ENCODE measurements at regions not wholly inside any gene's neighbourhood (a gene's known extent, or its start where the extent isn't known, plus 50 kb on each side); places are given as distances from the start of the nearest gene placed in this dataset.
A peak's percentile ranks its signal among the peaks of the same experiment; 100 is the strongest.

DNA sequence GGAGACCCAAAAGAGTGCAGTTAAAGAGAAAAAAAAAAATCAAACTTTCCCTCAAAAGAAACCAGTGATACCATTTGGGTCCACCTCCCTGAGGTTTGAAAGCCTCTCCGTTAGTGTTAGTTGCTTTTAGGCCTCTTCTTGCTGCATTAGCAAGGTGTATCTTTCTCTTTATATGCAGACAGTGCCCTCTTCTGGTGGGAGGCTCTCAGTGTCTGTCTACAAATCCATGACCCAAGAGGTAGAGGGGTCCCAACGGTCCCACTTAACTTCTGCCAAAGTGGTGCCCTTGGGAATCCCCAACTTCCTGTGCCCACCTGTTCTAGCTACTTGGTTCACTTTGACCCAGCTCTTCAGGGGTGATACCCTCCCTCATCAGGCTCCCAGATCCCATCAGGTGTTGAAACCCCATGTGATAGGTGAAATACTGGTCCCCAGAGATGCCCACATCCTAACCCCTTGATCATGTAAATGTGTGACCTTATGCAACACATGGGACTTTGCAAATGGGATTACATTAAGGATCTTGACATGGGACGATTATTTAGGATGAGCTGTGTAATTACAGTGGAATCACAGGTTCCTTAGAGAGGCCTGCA, 63.7 kb upstream of the CD99 start:
- Histone ChIP-seq H3K56ac (replicated peaks; ENCODE audit: insufficient read length, low read depth, low read length) (no peak overlapping the region), H3K79me1 (ENCODE audit: low read depth, low read length) (peaks cover 5% of the 10 kb centered on the region), H3K9ac (replicated peaks in 1 of 4; ENCODE audit: extremely low read depth in 1 of 4, low read depth in 3 of 4, low read length in 3 of 4) (no peak overlapping the region), H3K23me2 (ENCODE audit: low read depth, low read length) (no peaks in the 10 kb centered on the region), H2BK120ac (replicated peaks; ENCODE audit: low read depth, low read length) (no peak overlapping the region), H3K4me3 (ENCODE audit: extremely low read depth in 1 of 4, insufficient read depth in 2 of 4, low read depth in 3 of 4, low read length in 4 of 4) (no peak overlapping the region), H2BK15ac (ENCODE audit: low read length) (no peak overlapping the region), H2AK5ac (ENCODE audit: low read depth, low read length) (no peak overlapping the region), H3K36me3 (ENCODE audit: control insufficient read depth in 2 of 4, insufficient read depth in 4 of 4, low read length in 3 of 4) (peaks cover 6 to 56% (median 36%) of the 10 kb centered on the region in 4 experiments; a peak in 7 of 8 replicates), H3K27me3 (replicated peaks in 1 of 4; ENCODE audit: control insufficient read depth in 3 of 4, extremely low read depth in 1 of 4, insufficient read depth in 3 of 4, low read length in 3 of 4) (no peaks in the 10 kb centered on the region), H3K14ac (ENCODE audit: insufficient read length) (no peak overlapping the region), H3K18ac (ENCODE audit: extremely low read depth, low read length) (no peak overlapping the region), H4K20me1 (replicated peaks in 1 of 2; ENCODE audit: control insufficient read depth in 1 of 2, insufficient read depth in 2 of 2, low read length in 2 of 2) (no peaks in the 10 kb centered on the region), H2BK5ac (ENCODE audit: low read depth, low read length) (no peak overlapping the region), H3K79me2 (ENCODE audit: control insufficient read depth in 1 of 2, insufficient read depth in 2 of 2, low read length in 2 of 2) (0 out of 4 replicates have a peak, but pooled peaks cover 0 to 1% of the 10 kb centered on the region in 2 experiments), H3K27ac (ENCODE audit: low read depth, low read length) (no peak overlapping the region), H4K8ac (ENCODE audit: extremely low read depth, insufficient read depth, low read length) (no peak overlapping the region), H3K9me3 (ENCODE audit: insufficient read depth in 2 of 2, low read depth in 1 of 2, low read length in 1 of 2) (no peaks in the 10 kb centered on the region), H2AFZ (ENCODE audit: low read length) (no peak overlapping the region), H2BK12ac (ENCODE audit: low read depth, low read length) (no peak overlapping the region), H2BK20ac (ENCODE audit: low read length) (no peak overlapping the region), H3K4ac (replicated peaks; ENCODE audit: insufficient read length, low read depth, low read length) (no peak overlapping the region), H3K4me1 (replicated peaks in 1 of 4; ENCODE audit: control insufficient read depth in 3 of 4, insufficient read depth in 4 of 4, low read length in 3 of 4) (no peaks in the 10 kb centered on the region), H4K5ac (ENCODE audit: insufficient read length, low read depth, low read length) (no peak overlapping the region), H4K91ac (replicated peaks; ENCODE audit: insufficient read length, low read length) (no peak overlapping the region), H3K23ac (ENCODE audit: insufficient read length) (no peak overlapping the region), H3K4me2 (ENCODE audit: insufficient read depth in 1 of 2, low read depth in 2 of 2, low read length in 2 of 2) (no peak overlapping the region)
- 72% methylated on average over 3 of the region's 3 CpGs; no CpG with 5 or more reads in 1 of the 2 experiments for WGBS, 2 experiments (ENCODE audit: extremely low coverage in 1 of 2, insufficient coverage in 1 of 2, insufficient read length in 1 of 2, insufficient replicate concordance in 2 of 2, low coverage in 1 of 2, low lambda C conversion rate in 2 of 2, missing lambda C conversion rate in 1 of 2)
- FAIRE-seq (no peak), DNase-seq (ENCODE audit: low read depth in 1 of 2, low spot score in 2 of 2) (peak in 1 of 2 experiments; percentile 73)
- ChIA-PET CTCF (ENCODE audit: partially characterized antibody) (no interaction called here), POLR2A (ENCODE audit: partially characterized antibody) (no interaction called here)
- TF ChIP-seq TCF12 (IDR thresholded peaks at IDR 0.05; ENCODE audit: low read depth, low read length) (no peak), SRF (IDR thresholded peaks at IDR 0.05; ENCODE audit: low read depth, low read length) (no peak), PHF8 (conservative IDR thresholded peaks at IDR 0.05; ENCODE audit: low read depth, low read length) (no peak), TBP (IDR thresholded peaks at IDR 0.05; ENCODE audit: low read depth, low read length) (no peak), RAD21 (IDR thresholded peaks at IDR 0.05 in 1 of 2, conservative IDR thresholded peaks at IDR 0.05 in 1 of 2; ENCODE audit: low read depth in 2 of 2, low read length in 2 of 2) (peak; percentile 88 to 92), SP4 (IDR thresholded peaks at IDR 0.05; ENCODE audit: low read length) (no peak)
- TF ChIP-seq, protein P1, sequence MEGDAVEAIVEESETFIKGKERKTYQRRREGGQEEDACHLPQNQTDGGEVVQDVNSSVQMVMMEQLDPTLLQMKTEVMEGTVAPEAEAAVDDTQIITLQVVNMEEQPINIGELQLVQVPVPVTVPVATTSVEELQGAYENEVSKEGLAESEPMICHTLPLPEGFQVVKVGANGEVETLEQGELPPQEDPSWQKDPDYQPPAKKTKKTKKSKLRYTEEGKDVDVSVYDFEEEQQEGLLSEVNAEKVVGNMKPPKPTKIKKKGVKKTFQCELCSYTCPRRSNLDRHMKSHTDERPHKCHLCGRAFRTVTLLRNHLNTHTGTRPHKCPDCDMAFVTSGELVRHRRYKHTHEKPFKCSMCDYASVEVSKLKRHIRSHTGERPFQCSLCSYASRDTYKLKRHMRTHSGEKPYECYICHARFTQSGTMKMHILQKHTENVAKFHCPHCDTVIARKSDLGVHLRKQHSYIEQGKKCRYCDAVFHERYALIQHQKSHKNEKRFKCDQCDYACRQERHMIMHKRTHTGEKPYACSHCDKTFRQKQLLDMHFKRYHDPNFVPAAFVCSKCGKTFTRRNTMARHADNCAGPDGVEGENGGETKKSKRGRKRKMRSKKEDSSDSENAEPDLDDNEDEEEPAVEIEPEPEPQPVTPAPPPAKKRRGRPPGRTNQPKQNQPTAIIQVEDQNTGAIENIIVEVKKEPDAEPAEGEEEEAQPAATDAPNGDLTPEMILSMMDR (IDR thresholded peaks at IDR 0.05; ENCODE audit: control extremely low read depth in 1 of 3, insufficient read depth in 1 of 3, low read depth in 1 of 3, low read length in 3 of 3), result peak; percentile 44 to 78 (median 64)
- TF ChIP-seq, protein P2, sequence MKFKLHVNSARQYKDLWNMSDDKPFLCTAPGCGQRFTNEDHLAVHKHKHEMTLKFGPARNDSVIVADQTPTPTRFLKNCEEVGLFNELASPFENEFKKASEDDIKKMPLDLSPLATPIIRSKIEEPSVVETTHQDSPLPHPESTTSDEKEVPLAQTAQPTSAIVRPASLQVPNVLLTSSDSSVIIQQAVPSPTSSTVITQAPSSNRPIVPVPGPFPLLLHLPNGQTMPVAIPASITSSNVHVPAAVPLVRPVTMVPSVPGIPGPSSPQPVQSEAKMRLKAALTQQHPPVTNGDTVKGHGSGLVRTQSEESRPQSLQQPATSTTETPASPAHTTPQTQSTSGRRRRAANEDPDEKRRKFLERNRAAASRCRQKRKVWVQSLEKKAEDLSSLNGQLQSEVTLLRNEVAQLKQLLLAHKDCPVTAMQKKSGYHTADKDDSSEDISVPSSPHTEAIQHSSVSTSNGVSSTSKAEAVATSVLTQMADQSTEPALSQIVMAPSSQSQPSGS (IDR thresholded peaks at IDR 0.05; ENCODE audit: low read length), result 0 out of 2 replicates have a peak, but pooled peaks have one; percentile 47
